Duodenal mucosa (tissue), 2 donors: ENCODE measurements at regions not wholly inside any gene's neighbourhood (a gene's known extent, or its start where the extent isn't known, plus 50 kb on each side); places are given as distances from the start of the nearest gene placed in this dataset.
"Not testable (repeated sequence)": the region's sequence is repeated elsewhere in the genome, so short reads cannot be mapped to it uniquely, and the experiment has no call there.

Experiments used
- H3K27ac ChIP-seq: one replicate; pipeline ENCODE4 v1.7.0; 2013; ENCODE audit warnings: low read depth, low read length
- H3K27me3 ChIP-seq, 2 donors: one replicate each; pipeline ENCODE4 v1.7.0; 2013; ENCODE audit warnings: low read length in 2 of 2, control low read depth in 1 of 2; ENCODE audit not compliant: insufficient read depth in 2 of 2, control insufficient read depth in 1 of 2
- H3K36me3 ChIP-seq, 2 donors: one replicate each; pipeline ENCODE4 v1.7.0; 2013; ENCODE audit warnings: low read length in 2 of 2, control low read depth in 1 of 2; ENCODE audit not compliant: insufficient read depth in 2 of 2, control insufficient read depth in 1 of 2
- H3K4me1 ChIP-seq, 2 donors: one replicate each; pipeline ENCODE4 v1.7.0; 2013; ENCODE audit warnings: low read length in 2 of 2, control low read depth in 1 of 2; ENCODE audit not compliant: insufficient read depth in 2 of 2, control insufficient read depth in 1 of 2
- H3K4me3 ChIP-seq, 2 donors: one replicate each; pipeline ENCODE4 v1.7.0; 2013; ENCODE audit warnings: low read length in 2 of 2, low read depth in 1 of 2
- H3K9ac ChIP-seq, 2 donors: one replicate each; pipeline ENCODE4 v1.7.0; 2013; ENCODE audit warnings: low read length in 2 of 2, low read depth in 1 of 2
- H3K9me3 ChIP-seq, 2 donors: one replicate each; pipeline ENCODE4 v1.7.0; 2013; ENCODE audit warnings: low read length in 2 of 2, control low read depth in 1 of 2; ENCODE audit not compliant: control insufficient read depth in 1 of 2

- H3K27ac ChIP-seq, H3K4me1 ChIP-seq, H3K36me3 ChIP-seq, H3K9me3 ChIP-seq, H3K27me3 ChIP-seq, H3K9ac ChIP-seq, H3K4me3 ChIP-seq: not testable (repeated sequence)
Measured at GRCh38 chr7:81286754-81287153, 367.9 kb upstream of the SEMA3C start.

GRCh38 chr7:81285142-81285871, 366.5 kb upstream of the SEMA3C start:
- H3K9me3 ChIP-seq: no peaks in the 10 kb centered on the region
- no peak overlapping the region for H3K27ac ChIP-seq
- no peaks in the 10 kb centered on the region for H3K27me3 ChIP-seq
- H3K4me3 ChIP-seq: no peak overlapping the region
- H3K4me1 ChIP-seq: no peaks in the 10 kb centered on the region
- H3K9ac ChIP-seq: no peak overlapping the region
- H3K36me3 ChIP-seq: no peaks in the 10 kb centered on the region

GRCh38 chr7:81284576-81284975, 365.7 kb upstream of the SEMA3C start:
- H3K36me3 ChIP-seq: no peaks in the 10 kb centered on the region
- no peak overlapping the region for H3K27ac ChIP-seq
- no peaks in the 10 kb centered on the region for H3K9me3 ChIP-seq
- H3K9ac ChIP-seq: no peak overlapping the region
- H3K4me3 ChIP-seq: no peak overlapping the region
- no peaks in the 10 kb centered on the region for H3K27me3 ChIP-seq
- no peaks in the 10 kb centered on the region for H3K4me1 ChIP-seq

- Histone ChIP-seq H3K27ac (no peak overlapping the region), H3K9me3 (no peaks in the 10 kb centered on the region), H3K27me3 (no peaks in the 10 kb centered on the region), H3K4me3 (no peak overlapping the region), H3K4me1 (no peaks in the 10 kb centered on the region), H3K9ac (no peak overlapping the region), H3K36me3 (no peaks in the 10 kb centered on the region)
Measured at GRCh38 chr7:81280531-81280930, 361.7 kb upstream of the SEMA3C start.

- no peak overlapping the region for H3K4me3 ChIP-seq
- H3K9me3 ChIP-seq: no peaks in the 10 kb centered on the region
- H3K9ac ChIP-seq: no peak overlapping the region
- no peaks in the 10 kb centered on the region for H3K36me3 ChIP-seq
- no peaks in the 10 kb centered on the region for H3K27me3 ChIP-seq
- no peak overlapping the region for H3K27ac ChIP-seq
- H3K4me1 ChIP-seq: no peaks in the 10 kb centered on the region
Measured at GRCh38 chr7:81277691-81278090, 358.8 kb upstream of the SEMA3C start.

GRCh38 chr7:81273601-81274397, 354.9 kb upstream of the SEMA3C start:
- no peak overlapping the region for H3K27ac ChIP-seq
- no peaks in the 10 kb centered on the region for H3K27me3 ChIP-seq
- H3K4me3 ChIP-seq: no peak overlapping the region
- no peaks in the 10 kb centered on the region for H3K36me3 ChIP-seq
- no peaks in the 10 kb centered on the region for H3K4me1 ChIP-seq
- H3K9ac ChIP-seq: no peak overlapping the region
- no peaks in the 10 kb centered on the region for H3K9me3 ChIP-seq

GRCh38 chr7:81272176-81272575, 353.3 kb upstream of the SEMA3C start:
- Histone ChIP-seq H3K4me3 (no peak overlapping the region), H3K9me3 (no peaks in the 10 kb centered on the region), H3K4me1 (no peaks in the 10 kb centered on the region), H3K9ac (no peak overlapping the region), H3K36me3 (no peaks in the 10 kb centered on the region), H3K27me3 (no peaks in the 10 kb centered on the region), H3K27ac (no peak overlapping the region)

- H3K9me3 ChIP-seq: peaks cover 0 to 4% of the 10 kb centered on the region in 2 donors
- H3K27ac ChIP-seq: no peak overlapping the region
Measured at GRCh38 chr7:81268551-81268950, 349.7 kb upstream of the SEMA3C start.

GRCh38 chr7:81267508-81267907, 348.7 kb upstream of the SEMA3C start:
- H3K4me1 ChIP-seq: no peaks in the 10 kb centered on the region
- peaks cover 0 to 4% of the 10 kb centered on the region in 2 donors for H3K9me3 ChIP-seq
- no peak overlapping the region for H3K9ac ChIP-seq
- no peak overlapping the region for H3K27ac ChIP-seq
- no peaks in the 10 kb centered on the region for H3K36me3 ChIP-seq
- no peak overlapping the region for H3K4me3 ChIP-seq
- H3K27me3 ChIP-seq: no peaks in the 10 kb centered on the region

More at GRCh38 chr7:81268551-81268950, 349.7 kb upstream of the SEMA3C start:
- no peak overlapping the region for H3K9ac ChIP-seq
- H3K36me3 ChIP-seq: no peaks in the 10 kb centered on the region
- no peaks in the 10 kb centered on the region for H3K4me1 ChIP-seq
- no peaks in the 10 kb centered on the region for H3K27me3 ChIP-seq
- H3K4me3 ChIP-seq: no peak overlapping the region

GRCh38 chr7:81264116-81264515, 345.3 kb upstream of the SEMA3C start:
- no peak overlapping the region for H3K9ac ChIP-seq
- H3K36me3 ChIP-seq: no peaks in the 10 kb centered on the region
- H3K27ac ChIP-seq: no peak overlapping the region
- H3K4me1 ChIP-seq: no peaks in the 10 kb centered on the region
- no peaks in the 10 kb centered on the region for H3K27me3 ChIP-seq
- no peak overlapping the region for H3K4me3 ChIP-seq
- H3K9me3 ChIP-seq: peaks cover 4 to 10% of the 10 kb centered on the region in 2 donors
